ENCODE measurements at regions not wholly inside any gene's neighbourhood (a gene's known extent, or its start where the extent isn't known, plus 50 kb on each side); places are given as distances from the start of the nearest gene placed in this dataset.

DNA sequence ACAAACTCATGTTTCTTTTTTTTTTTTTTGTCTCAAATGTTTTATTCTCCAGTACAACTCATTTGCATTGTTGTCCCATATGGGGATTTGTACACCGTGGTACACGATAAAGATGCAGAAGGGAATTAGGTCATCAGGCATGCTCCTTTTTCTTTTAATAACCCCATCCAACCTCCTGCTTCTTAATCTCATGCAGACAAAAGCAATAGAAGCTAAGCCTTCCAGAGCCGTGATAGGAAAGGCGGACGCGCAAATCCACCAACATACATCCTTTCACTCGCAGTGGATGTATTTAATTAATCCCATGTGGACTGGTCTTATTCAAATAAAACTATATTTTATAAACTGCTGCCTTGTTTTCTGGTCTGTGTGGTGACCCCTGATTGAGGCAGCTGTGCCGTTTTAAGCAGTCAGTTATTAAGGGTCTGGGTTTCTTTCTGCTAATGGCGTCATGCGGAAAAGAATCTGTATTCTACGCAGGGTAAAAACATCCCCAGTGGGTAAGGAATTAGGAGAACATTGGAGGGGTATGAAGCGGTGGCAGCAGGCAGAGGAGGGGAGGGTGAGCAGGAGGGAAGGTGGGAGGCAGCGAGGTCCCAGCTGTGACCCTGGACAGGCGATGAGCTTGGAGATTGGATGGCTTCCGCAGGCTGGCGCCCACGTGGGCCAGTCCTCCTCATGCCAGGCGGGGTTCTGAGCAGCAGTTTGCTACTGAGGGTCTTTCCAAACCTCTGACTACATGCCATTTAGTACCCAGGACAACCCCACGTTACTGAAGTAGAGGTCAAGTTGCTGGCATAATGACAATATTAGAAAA lies 172.8 kb downstream of the LINC00237 start:
- DNase-seq = no peak

DNA sequence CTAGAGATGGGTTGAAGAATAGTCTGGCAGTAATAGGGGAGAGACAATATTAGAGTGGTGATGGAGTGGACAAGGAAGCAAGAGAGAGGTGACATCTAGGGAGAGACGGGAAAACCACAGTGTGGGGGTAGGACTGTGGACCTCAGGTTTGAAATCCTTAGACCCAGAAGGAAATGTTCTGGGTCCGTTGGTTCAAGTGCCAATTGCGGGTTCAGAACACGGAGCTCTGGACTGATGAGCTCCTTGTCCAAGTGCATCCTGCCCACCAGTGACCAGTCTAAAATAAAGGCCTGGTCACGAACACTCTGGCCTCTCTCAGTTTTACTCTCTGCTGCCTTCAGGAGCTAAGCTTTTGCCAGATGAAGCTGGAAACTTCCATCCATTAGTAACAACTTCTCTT lies 174.0 kb downstream of the LINC00237 start:
- no peak for DNase-seq

DNA sequence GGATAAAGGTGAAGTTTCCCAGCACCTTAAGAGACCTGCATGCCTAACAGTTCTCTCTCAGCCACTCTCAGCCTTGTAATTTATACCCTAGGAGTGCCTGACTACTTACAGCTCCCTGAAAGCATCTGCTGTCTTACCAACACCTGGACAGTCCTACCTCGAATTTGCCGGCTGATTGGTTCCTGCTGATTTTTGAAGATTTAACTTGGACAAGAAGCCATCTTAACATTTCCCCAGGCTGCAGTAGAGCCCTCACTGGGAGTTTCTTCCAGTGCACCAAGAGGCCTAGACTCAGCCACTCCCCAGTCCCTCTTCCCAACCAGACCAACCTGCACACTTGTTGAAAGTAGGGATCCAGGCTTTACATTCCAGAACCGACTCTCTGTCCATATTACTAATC lies 174.5 kb downstream of the LINC00237 start:
- no peak for DNase-seq

DNA sequence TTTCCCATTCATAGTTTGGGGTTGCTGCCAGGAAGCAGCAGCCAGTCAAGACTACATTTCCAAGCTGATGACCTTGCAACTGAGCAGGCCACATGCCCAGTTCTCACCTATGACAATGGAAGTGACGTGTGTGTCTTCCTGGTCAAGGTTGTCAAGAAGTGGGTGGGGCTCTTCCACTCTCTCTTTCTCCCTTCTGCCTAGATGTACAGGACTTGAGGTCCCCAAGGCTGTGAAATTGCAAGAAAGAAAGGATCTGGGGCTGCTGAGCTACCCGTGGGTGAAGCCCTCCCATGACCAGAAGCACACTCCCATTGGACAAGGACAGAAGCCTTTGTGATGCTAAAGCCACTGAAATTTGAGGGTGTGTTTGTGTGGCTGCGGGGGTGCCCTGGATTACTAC lies 175.1 kb downstream of the LINC00237 start:
- DNase-seq = no peak

DNA sequence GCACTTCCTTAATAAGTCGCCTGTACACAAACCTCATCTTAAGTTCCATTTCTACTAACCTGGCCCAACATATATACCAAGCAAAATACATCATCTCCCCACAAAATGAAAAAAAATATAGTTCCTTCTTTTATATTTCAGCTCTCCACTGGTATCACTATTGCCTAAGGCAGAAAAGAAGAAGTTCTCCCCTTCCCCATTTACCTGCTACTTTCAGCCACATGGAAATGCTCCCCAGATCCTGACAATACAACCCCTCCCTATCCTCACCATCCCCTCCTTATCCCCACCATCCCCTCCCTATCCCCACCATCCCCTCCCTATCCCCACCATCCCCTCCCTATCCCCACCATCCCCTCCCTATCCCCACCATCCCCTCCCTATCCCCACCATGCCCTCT lies 175.7 kb downstream of the LINC00237 start:
- DNase-seq = no peak

DNA sequence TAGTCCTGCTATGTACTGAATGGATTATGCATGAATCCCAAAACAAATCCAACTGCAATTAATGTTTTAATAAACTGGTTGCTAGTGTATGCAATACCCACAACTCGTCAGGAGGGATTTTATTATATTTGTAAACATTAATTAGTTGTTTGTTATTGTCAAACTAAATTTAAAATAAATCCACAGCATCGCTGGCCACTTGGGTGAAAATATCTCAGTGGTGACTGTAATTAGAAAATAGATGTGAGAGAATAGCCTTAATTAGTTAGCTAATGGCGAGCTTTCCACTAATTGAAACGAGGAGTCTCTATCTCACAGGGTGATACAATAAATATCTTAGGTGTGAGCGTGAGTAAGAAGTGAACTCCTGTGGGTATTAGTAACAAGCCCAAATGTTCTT lies 176.8 kb downstream of the LINC00237 start:
- DNase-seq = no peak

DNA sequence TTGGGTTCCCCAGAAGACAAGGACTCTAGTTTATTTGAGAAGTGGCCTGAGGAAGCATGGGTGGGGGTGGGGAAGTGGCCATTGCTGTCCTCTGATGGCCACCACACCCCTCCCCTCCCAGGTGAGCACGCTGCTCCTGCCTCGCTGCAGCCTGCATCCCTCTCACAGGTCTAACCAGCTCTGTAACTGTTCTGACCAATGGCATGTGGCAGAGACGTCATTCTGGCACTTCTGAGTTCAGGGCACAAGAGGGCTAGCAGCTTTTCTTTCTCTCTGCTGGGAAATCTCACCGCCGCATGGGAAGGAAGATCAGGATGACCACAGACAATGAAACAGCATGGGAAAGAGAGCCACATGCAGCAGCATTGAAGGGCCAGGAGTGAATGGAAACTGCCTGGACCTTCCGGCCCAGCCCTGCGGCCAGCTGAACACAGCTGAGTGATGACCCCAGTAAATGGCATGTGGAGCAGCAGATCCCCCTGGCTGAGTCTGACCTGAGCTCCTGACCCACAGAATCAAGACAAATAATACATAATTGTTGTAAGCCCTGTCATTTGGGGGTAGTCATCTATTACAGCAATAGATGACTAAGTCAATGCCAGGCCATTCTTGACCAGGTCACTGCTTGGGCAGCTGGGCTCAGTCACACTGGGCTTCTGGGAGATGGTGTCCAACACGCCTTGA lies 179.8 kb downstream of the LINC00237 start:
- DNase-seq = no peak

DNA sequence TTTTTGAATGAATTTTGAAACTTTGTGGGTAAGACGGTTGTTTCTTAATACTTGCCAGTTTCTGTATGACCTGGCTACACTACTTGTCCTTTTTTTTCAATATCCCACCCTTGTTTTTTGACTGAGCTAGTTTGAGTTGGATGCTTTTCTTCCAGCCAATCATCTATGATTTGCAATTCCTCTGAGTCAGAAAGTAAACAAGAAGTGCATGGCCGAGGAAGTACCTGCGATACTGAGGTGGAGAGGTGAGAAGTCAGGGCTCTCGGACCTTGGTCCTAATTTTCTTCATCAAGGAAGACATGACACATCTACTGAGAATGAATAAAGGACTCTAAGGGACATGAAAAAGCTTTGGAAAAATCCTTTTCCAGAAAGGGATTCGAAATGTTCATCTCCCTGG lies 185.7 kb downstream of the LINC00237 start:
- no peak for DNase-seq

DNA sequence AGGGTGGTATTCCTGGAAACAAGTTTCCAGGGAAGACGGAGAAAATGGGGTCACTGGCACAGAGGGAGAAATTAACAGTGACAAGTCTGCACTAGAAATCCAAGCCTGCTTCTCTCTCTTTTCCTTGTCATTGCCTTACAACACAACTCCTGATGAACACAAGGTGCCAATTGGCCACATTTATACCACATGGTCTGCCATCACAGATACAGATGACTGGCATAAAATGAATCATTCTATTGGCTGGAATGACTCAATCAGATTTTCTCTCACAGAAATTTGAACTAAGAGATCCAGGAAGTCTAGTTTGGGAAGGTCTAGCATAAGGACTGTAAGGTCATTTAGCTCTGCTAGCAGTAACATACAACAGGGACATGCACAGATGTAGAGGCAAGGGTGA lies 190.3 kb downstream of the LINC00237 start:
- DNase-seq = no peak

DNA sequence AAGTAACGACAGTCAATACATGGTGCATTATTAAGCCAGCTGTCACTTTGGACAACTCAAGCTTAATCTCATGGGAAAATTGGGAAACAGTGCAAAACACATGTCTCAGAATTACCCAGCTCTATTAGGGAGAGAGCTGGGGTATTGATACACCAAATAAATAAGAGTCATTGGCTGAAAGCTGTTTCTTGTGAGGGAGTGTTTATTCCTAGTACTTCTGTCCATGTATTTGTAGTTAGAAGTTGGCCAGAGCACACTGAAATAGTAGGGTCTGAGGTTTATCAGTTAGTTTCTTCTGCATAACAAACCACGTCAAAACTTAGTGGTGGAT lies 192.0 kb upstream of the RALGAPA2 start:
- DNase-seq = no peak

DNA sequence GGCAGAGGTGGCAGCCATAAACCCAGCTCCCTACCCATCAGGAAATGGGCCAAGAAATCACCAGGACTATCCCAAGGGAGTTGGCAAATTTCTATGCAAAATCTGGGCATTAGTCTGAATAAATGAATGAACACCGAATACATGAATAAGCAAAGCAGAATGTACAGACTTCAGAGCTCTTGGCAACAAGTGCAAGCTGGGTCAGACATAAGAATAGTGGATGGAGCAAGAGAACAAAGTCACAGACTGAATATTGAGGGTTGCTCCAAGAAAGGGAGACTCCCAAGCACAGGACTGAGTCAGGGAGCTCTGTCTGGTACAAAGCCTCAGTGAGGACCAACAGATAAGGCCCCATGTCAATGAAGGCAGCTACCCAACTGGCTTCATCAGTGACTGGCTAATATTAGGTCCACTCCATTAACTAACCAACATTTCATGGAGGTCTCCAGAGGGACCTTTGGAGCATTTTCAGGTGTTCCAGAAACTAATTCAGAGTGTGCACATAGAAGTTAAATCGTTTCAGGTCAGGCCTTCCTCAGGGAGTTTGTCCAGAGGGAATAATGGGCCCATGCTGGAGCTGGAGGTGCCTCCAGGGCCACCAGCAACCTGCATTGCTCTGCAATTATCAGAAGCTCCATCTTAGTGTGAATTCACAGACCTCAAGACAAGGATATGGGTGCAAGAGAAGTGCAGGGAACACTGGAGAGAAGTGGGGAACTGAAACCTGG lies 191.5 kb upstream of the RALGAPA2 start:
- no peak for DNase-seq

DNA sequence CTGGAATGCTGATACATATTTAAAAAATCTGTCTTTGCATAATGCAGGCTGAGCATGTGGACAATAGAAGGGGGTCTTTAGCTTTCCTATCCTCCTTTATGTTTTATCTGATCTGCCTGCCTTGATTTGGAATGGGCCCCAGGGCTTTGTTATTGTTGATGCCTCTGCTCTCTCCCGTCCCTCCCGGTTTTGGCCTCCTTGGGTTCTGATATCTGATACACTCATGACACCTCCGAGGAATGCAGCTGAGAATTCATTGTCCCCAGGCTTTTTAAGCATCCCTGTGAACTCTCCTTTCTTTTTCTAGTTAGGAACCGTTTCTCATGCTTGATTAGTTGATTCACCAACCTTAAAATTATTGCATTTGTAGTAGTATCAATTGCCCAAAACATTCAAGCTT lies 185.5 kb upstream of the RALGAPA2 start:
- DNase-seq = no peak

DNA sequence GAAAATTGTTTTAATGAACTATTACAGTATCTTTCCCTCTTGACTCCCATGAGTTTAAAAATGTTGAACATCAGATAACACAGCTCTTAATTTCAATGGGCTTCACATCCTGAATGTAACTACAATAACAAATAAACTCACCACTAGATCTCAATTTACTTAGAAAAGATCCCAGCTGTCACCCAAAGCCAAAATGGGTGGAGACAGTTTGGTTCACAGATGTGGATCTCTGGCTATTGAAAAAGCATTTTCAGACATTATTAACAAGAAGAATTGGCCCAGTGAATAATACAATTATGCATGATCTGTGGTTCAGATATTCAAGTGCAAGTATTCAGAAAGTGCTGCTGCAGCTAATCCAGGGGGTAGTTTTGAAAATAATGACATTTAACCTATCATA lies 184.7 kb upstream of the RALGAPA2 start:
- no peak for DNase-seq

DNA sequence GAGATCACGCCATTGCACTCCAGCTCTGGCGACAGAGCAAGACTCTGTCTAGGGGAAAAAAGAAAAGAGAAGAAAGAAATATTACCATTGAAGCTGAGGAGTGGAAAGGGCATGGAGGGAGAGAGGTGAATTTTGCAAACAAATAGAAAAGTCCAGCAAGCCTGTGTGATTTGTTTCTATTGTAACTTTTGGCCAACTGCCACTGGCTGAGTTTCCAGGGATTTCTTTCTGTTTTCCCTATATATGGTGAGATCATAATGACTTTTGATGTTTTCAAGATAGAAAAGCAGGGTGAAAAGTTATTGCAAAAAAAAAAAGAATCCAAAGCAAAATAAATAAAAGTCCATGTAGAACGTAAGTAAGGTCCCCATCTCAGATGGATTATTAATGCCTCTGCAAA lies 184.2 kb upstream of the RALGAPA2 start:
- DNase-seq = no peak

DNA sequence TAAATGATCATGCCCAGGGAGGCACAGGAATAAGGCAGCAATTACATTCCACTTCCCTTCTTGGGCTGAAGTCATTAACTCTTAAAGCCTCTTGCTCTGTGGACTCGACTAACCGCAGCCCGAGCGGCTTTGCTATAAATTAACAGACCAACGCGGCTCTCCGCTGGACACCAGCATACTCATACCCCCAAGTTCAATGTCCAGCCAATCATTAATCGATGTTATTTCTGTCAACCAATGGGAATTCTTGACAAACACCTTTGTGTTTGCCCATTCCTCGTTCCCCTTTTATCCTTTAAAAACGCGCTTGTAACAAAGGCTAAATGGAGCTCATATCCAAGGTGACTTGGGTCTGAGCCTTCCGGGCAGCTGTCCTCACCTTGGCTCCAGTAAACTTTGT lies 183.1 kb upstream of the RALGAPA2 start:
- no peak for DNase-seq

DNA sequence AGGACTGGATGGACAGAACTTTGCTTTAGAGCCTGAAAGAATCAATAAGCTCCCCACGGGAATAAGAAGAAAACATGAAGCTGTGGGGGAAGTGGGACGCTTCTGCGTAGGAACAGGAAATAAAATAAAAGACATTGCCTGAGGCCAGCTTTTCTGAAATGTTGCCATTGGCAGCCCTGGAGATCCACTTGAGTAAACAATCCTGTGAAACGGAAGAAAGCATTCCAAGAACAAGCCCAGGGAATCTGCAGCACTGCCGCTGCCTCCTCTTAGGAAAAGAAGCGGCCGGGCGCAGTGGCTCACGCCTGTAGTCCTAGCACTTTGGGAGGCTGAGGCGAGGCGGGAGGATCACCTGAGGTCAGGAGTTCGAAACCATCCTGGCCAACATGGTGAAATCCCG lies 182.3 kb upstream of the RALGAPA2 start:
- DNase-seq = no peak

DNA sequence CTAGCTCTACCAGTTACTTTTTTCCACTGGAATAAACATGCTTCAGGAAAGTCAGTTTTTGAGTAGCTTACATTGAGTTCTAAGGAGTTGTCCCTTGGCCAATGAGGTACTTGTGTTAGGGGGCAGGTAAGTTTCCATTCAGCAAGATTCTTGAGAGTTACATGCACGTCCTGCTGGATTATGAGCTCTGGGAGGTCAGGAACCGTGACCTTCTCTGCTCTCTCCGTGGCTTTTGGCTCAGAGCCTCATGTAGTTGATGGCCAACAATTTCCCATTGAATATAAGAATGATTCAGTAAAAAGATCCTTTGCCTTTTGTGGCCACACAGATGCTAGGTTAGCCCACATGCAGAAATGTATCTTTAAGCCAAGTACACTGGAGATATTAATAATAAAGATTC lies 181.8 kb upstream of the RALGAPA2 start:
- no peak for DNase-seq

DNA sequence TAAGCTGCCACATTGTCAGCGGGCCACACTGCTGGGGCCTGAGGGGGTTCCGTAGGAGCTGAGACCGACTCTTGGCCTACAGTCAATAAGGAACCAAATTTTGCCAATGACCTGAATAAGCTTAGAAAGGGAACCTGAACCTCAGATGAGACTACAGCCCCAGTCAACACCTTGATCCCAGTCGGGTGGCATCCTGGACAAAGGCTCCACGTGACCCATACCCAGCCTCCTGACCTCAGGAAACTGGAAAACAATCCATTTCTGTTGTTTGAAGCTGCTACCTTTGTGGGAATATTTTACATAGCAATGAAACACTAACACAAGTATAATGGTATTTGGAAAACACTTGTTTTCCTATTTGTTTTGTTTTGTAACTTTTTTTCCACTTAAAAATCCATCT lies 179.9 kb upstream of the RALGAPA2 start:
- DNase-seq = no peak

DNA sequence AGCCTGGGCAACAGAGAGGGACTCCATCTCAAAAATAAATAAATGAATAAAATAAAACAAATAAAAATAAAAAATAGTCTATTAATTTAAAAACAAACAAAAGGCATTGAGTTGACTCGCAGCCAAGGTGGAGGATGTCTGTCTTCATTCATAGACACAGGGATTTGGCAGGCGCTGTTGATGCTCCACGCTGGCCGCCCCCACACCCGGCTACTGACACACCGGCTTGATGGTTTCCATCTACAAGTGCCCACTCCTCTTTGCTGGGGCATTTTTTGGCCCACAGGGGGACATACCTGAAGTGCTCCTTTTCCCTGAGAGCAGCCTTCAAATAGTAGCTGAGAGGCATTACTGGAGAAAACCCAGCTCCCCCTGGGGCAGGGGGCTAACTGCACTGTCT lies 178.3 kb upstream of the RALGAPA2 start:
- no peak for DNase-seq

DNA sequence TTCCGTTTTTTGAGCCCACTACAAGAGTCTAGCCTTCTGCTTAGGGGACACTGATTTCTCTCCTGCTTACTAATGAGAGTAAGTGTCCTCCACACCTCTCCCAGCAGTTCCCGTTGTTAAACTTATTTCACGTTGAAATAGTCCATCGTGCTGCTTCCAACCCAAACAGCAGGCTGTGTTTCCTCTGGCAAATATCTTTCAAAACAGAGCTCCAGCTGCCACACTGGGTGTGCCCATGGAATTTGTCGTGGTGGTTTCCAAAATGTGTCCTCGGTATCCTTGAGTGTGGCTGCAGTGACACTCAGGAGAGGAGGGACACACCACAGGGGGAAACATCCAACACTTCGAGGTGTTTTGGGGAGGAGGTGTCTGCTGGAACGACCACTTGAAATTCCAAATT lies 176.5 kb upstream of the RALGAPA2 start:
- DNase-seq = no peak

DNA sequence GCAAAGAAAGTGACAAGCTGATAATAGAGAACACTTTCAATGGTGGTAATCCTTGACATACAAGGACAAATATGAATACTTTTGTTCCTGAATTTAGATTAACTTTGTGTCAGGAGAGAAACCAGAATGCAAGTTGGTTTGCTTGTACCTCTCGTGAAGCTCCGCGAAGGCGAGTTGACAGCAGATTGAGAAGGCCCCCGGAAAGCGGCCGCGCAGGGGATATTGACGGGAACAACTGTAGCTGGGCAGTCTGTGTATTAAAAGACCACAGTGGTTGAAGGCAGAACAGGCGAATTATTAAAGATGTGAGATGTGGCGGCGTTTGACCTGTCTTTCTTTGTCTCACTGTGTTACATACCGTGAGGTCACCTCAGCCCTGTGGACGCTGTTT lies 175.8 kb upstream of the RALGAPA2 start:
- DNase-seq = no peak

DNA sequence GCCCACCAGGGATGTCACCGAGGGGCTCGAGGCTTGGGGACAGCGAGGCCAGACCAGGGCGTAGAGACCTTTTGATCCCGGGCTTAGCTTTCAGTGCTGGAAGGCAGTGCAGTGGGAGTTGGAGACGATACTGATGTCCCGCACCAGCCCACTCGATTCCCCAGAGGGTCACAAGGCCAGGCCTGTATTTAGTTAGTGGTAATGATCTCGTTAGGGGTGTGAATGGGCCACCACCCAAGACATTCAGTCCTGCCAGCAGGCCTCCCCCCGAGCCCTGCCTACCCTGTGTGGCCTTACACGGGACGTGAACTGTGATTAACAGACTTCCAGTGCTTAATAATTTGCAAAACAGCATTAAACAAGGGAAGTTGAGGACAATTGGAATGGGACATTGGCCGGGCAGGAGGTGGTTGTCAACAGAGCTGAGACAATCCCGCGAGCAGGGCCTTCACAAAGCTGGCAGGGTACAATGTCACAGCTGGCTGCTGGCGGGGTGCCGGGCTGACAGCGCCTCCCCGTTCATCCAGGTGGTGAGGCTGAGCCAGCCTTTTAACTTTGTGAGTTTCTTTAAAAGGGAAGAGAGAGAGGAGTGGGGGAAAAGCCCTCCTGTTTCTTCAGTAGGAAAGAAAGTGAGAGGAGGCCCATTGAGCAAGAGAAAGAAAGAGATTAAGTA lies 175.3 kb upstream of the RALGAPA2 start:
- DNase-seq = no peak

DNA sequence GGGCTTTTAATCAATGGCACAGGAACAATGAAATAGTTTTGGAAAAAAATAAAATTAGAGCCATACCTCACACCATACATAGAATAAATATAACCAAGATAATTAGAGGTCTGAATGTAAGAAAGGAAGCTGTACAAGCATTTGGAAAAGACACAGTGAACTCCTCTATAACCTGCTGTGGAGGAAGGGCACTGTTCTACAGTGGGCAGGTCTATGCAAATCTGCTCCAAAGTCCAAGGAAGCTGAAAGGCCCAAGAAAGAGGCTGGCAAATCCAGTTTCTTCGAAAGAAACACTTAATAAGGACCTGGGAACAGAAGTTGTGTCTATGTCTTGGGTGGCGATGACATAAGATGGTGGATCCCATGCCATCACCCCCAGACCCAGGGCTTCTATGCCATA lies 169.4 kb upstream of the RALGAPA2 start:
- no peak for DNase-seq

DNA sequence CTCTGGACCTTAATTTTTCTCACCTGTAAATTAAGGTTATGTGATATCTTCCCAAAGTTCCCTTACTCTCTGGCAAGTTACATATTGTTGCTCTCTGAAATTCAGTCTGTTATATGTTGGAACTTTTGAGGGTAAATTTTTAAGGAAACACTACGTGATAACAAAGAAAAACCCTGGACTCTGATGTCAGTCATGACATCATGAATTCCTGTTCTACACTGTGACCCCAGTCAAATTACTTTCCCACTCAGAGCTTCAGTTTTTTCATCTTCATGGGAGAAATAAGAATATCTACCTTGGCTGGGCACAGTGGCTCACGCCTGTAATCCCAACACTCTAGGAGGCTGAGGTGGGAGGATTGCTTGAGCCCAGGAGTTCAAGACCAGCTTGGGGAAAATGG lies 164.6 kb upstream of the RALGAPA2 start:
- DNase-seq = no peak
